SK-N-MC (cell line): ENCODE measurements at regions not wholly inside any gene's neighbourhood (a gene's known extent, or its start where the extent isn't known, plus 50 kb on each side); places are given as distances from the start of the nearest gene placed in this dataset.

Experiments used
- DNase-seq: peaks from one replicate; pipeline ENCODE4 v3.0.0-alpha.2; 2011; ENCODE audit warnings: low read depth, low spot score
- H3K27ac ChIP-seq: fragments of 200-600 bp; sonication (generic); 2 replicates; pipeline ENCODE4 v1.5.1; 2016; ENCODE audit warnings: mixed run types
- H3K36me3 ChIP-seq: fragments of 200-600 bp; sonication (generic); 2 replicates; pipeline ENCODE4 v1.6.1; 2017; ENCODE audit warnings: antibody characterized with exemption, low read length, mixed read lengths; ENCODE audit not compliant: insufficient read depth
- H3K4me3 ChIP-seq: fragments of 200-600 bp; sonication (generic); 2 replicates; pipeline ENCODE4 v1.5.1; 2016
- H3K9ac ChIP-seq: fragments of 200-600 bp; sonication (generic); 2 replicates; pipeline ENCODE4 v1.8.0; 2017; ENCODE audit warnings: mixed run types, mixed read lengths; ENCODE audit not compliant: insufficient read length
- H3K9me3 ChIP-seq: fragments of 200-600 bp; sonication (generic); 2 replicates; pipeline ENCODE4 v1.6.1; 2017; ENCODE audit warnings: low read depth, mild to moderate bottlenecking, antibody characterized with exemption, low read length, moderate library complexity, mixed read lengths
- EZH2 ChIP-seq: fragments of 200-600 bp; sonication (generic); IDR thresholded peaks from one replicate; pipeline ENCODE4 v1.6.1; 2017; ENCODE audit warnings: antibody characterized with exemption
- FOXP2 ChIP-seq: optimal IDR thresholded peaks from 2 replicates; pipeline ENCODE3; 2011; ENCODE audit warnings: mild to moderate bottlenecking, moderate library complexity; ENCODE audit not compliant: insufficient read depth; ENCODE audit errors: extremely low read length, control extremely low read depth
- POLR2AphosphoS5 ChIP-seq: IDR thresholded peaks from 2 replicates; pipeline ENCODE4 v1.6.1; 2012; ENCODE audit warnings: mild to moderate bottlenecking, low read depth, low read length, borderline replicate concordance

- H3K27ac ChIP-seq = no peak overlapping the region
- H3K9me3 ChIP-seq = no peaks in the 10 kb centered on the region; the same call in 1 of the 2 replicates
- no peak overlapping the region for H3K9ac ChIP-seq
- TF ChIP-seq FOXP2 = no peak
- H3K4me3 ChIP-seq = no peak overlapping the region
- DNase-seq = no peak
- H3K36me3 ChIP-seq = no peaks in the 10 kb centered on the region
Measured at GRCh38 chr1:70628973-70629372, 217.9 kb downstream of the CTH start.

GRCh38 chr1:70633004-70633403 is 221.9 kb downstream of the CTH start:
- Histone ChIP-seq H3K27ac (no peak overlapping the region), H3K36me3 (no peaks in the 10 kb centered on the region), H3K9ac (no peak overlapping the region), H3K9me3 (no peaks in the 10 kb centered on the region), H3K4me3 (no peak overlapping the region)
- no peak for DNase-seq
- no peak for TF ChIP-seq POLR2AphosphoS5
- TF ChIP-seq FOXP2 = no peak

GRCh38 chr1:70635868-70636267 is 224.8 kb downstream of the CTH start:
- Histone ChIP-seq H3K27ac (no peak overlapping the region), H3K9ac (no peak overlapping the region)
- no peak for DNase-seq

GRCh38 chr1:70641868-70642267 is 230.8 kb downstream of the CTH start:
- TF ChIP-seq EZH2 = no peak
- no peak for TF ChIP-seq POLR2AphosphoS5
- TF ChIP-seq FOXP2 = no peak
- H3K9ac ChIP-seq = no peak overlapping the region
- no peak overlapping the region for H3K27ac ChIP-seq
- H3K9me3 ChIP-seq = no peaks in the 10 kb centered on the region
- no peak overlapping the region for H3K4me3 ChIP-seq
- H3K36me3 ChIP-seq = no peaks in the 10 kb centered on the region
- DNase-seq = no peak

More at GRCh38 chr1:70635868-70636267, 224.8 kb downstream of the CTH start:
- Histone ChIP-seq H3K9me3 (no peaks in the 10 kb centered on the region), H3K4me3 (no peak overlapping the region), H3K36me3 (no peaks in the 10 kb centered on the region)
- no peak for TF ChIP-seq EZH2
- no peak for TF ChIP-seq POLR2AphosphoS5
- TF ChIP-seq FOXP2 = no peak

GRCh38 chr1:70656361-70656760 is 245.3 kb downstream of the CTH start:
- Histone ChIP-seq H3K36me3 (no peaks in the 10 kb centered on the region), H3K9ac (peak overlapping the region; percentile 44), H3K9me3 (no peaks in the 10 kb centered on the region), H3K27ac (peak overlapping the region; percentile 98), H3K4me3 (peak overlapping the region; percentile 4; the same call in 1 of the 2 replicates)
- DNase-seq = no peak
- TF ChIP-seq FOXP2 (no peak), EZH2 (no peak), POLR2AphosphoS5 (no peak)

- TF ChIP-seq POLR2AphosphoS5 = no peak
- no peak for TF ChIP-seq FOXP2
- H3K9ac ChIP-seq = no peak overlapping the region
Measured at GRCh38 chr1:70659891-70660290, 248.8 kb downstream of the CTH start.

GRCh38 chr1:70666381-70667140 is 255.5 kb downstream of the CTH start:
- DNase-seq = no peak
- TF ChIP-seq FOXP2 = no peak
- no peak for TF ChIP-seq POLR2AphosphoS5
- TF ChIP-seq EZH2 = no peak
- Histone ChIP-seq H3K4me3 (no peak overlapping the region), H3K27ac (no peak overlapping the region), H3K9ac (no peak overlapping the region), H3K9me3 (no peaks in the 10 kb centered on the region), H3K36me3 (no peaks in the 10 kb centered on the region)

More at GRCh38 chr1:70659891-70660290, 248.8 kb downstream of the CTH start:
- Histone ChIP-seq H3K36me3 (no peaks in the 10 kb centered on the region), H3K4me3 (no peak overlapping the region), H3K27ac (peak overlapping the region; percentile 98), H3K9me3 (no peaks in the 10 kb centered on the region)
- DNase-seq = no peak

- Histone ChIP-seq H3K9ac (no peak overlapping the region), H3K36me3 (no peaks in the 10 kb centered on the region), H3K9me3 (no peaks in the 10 kb centered on the region), H3K4me3 (no peak overlapping the region), H3K27ac (peak overlapping the region; percentile 23; the same call in 1 of the 2 replicates)
- no peak for DNase-seq
- TF ChIP-seq FOXP2 = no peak
- TF ChIP-seq POLR2AphosphoS5 = no peak
Measured at GRCh38 chr1:70667494-70668170, 256.6 kb downstream of the CTH start.
